T47D (cell line): ENCODE measurements at regions not wholly inside any gene's neighbourhood (a gene's known extent, or its start where the extent isn't known, plus 50 kb on each side); places are given as distances from the start of the nearest gene placed in this dataset.

Experiments
- DNase-seq, 2 experiments: peaks; one replicate each; pipeline versions ENCODE4 v3.0.0 to v3.0.0-alpha.2; 2011 to 2012; ENCODE audit warnings: low read depth in 1 of 2, low spot score in 1 of 2
- JUND ChIP-seq: IDR thresholded peaks from 2 replicates; pipeline ENCODE4 v1.6.1; 2012; ENCODE audit warnings: low read depth
- in situ Hi-C: cut with HindIII; loops from 2 replicates; pipeline ENCODE4 v1.10.0; 2016; ENCODE audit warnings: low sequenced_read_pairs, low pct_unique_long_range_greater_than_20kb

- no peak for TF ChIP-seq JUND
- in situ Hi-C loops, result no loop called here
- DNase-seq, result no peak
These were observed 79.4 kb upstream of the HELT start for GRCh38 chr4:184938871-184939270.

GRCh38 chr4:184939978-184940377 is 78.3 kb upstream of the HELT start:
- no peak for DNase-seq
- no peak for TF ChIP-seq JUND
- in situ Hi-C loops, result no loop called here

- DNase-seq, result no peak
- no peak for TF ChIP-seq JUND
- in situ Hi-C loops, result no loop called here
These were observed 77.8 kb upstream of the HELT start for GRCh38 chr4:184940500-184940899.

- TF ChIP-seq JUND, result no peak
- in situ Hi-C loops, result no loop called here
- no peak for DNase-seq
These were observed 76.4 kb upstream of the HELT start for GRCh38 chr4:184941671-184942418.

- peak; percentile 20 to 69 for DNase-seq
- TF ChIP-seq JUND, result no peak
- in situ Hi-C loops, result no loop called here
These were observed 75.6 kb upstream of the HELT start for GRCh38 chr4:184942444-184943425.

GRCh38 chr4:184949020-184949419 is 69.3 kb upstream of the HELT start:
- in situ Hi-C loops, result no loop called here
- peak in 1 of 2 experiments; percentile 63 for DNase-seq
- no peak for TF ChIP-seq JUND

- TF ChIP-seq JUND, result no peak
- DNase-seq, result no peak
- in situ Hi-C loops, result no loop called here
These were observed 68.0 kb upstream of the HELT start for GRCh38 chr4:184950117-184950830.

GRCh38 chr4:184950926-184951325 is 67.4 kb upstream of the HELT start:
- no peak for TF ChIP-seq JUND
- in situ Hi-C loops, result no loop called here
- DNase-seq, result peak in 1 of 2 experiments; percentile 23

- DNase-seq, result no peak
- in situ Hi-C loops, result no loop called here
- no peak for TF ChIP-seq JUND
These were observed 66.6 kb upstream of the HELT start for GRCh38 chr4:184951668-184952160.

- no peak for DNase-seq
- no peak for TF ChIP-seq JUND
- in situ Hi-C loops, result no loop called here
These were observed 65.8 kb upstream of the HELT start for GRCh38 chr4:184952522-184952921.

- in situ Hi-C loops, result no loop called here
- no peak for TF ChIP-seq JUND
- DNase-seq, result no peak
These were observed 64.8 kb upstream of the HELT start for GRCh38 chr4:184953421-184953945.

GRCh38 chr4:184953971-184954370 is 64.3 kb upstream of the HELT start:
- in situ Hi-C loops, result no loop called here
- DNase-seq, result no peak
- TF ChIP-seq JUND, result no peak

GRCh38 chr4:184954482-184954881 is 63.8 kb upstream of the HELT start:
- no peak for TF ChIP-seq JUND
- no peak for DNase-seq
- in situ Hi-C loops, result no loop called here
